ENCODE measurements at regions not wholly inside any gene's neighbourhood (a gene's known extent, or its start where the extent isn't known, plus 50 kb on each side); places are given as distances from the start of the nearest gene placed in this dataset.

DNA sequence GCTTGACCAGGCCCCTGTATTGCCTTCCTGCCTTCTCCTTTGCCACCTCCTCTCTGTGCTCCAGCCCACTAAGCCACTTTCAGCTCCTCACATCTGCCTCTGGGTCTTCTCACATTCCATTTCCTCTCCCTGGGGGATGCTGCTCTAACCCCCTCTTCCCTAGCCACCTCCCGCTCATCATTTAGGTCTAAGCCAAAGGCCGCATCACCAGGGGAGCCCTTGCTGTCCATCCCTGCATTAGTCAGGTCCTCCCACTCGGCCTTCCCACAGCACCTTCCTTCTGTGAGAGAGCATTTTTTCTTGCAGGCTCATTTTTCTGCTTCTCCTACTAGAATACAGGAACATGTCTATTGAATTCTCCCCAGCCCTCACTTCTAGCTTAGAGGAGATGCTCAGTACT lies 72.6 kb upstream of the GALNT10 start:
- no peak overlapping the region for H3K27ac ChIP-seq
- H3K9me3 ChIP-seq (ENCODE audit: low read depth, low read length): no peaks in the 10 kb centered on the region
- no peak for TF ChIP-seq EZH2 (IDR thresholded peaks at IDR 0.05)
- TF ChIP-seq FOXP2 (optimal IDR thresholded peaks at IDR 0.05; ENCODE audit: control extremely low read depth, extremely low read length, insufficient read depth): no peak
- no peak for TF ChIP-seq POLR2AphosphoS5 (IDR thresholded peaks at IDR 0.05; ENCODE audit: borderline replicate concordance, low read depth, low read length)
- H3K9ac ChIP-seq (ENCODE audit: insufficient read length): no peak overlapping the region
- H3K4me3 ChIP-seq: no peak overlapping the region
- no peaks in the 10 kb centered on the region for H3K36me3 ChIP-seq (ENCODE audit: insufficient read depth, low read length)
- DNase-seq (ENCODE audit: low read depth, low spot score): no peak

DNA sequence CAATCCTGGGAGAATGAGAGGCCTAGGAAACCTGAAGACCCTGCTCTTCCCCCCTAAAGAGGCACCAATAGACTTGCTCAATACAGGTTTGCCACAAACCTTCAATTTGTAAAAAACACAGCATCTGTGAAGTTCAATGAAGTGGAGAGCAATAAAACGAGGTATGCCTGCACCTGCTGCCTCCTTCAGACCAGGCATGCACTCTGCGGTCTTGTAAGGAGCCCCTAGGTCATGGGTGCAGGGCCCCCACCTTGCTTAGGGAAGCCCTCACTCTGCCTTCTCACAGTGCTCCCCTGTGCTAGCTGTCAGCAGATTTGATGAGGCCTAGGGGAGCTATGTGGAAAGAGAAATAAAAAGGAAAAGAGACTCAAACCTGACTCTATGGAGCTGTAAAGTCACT lies 72.1 kb upstream of the GALNT10 start:
- Histone ChIP-seq H3K4me3 (no peak overlapping the region), H3K36me3 (ENCODE audit: insufficient read depth, low read length) (no peaks in the 10 kb centered on the region), H3K27ac (no peak overlapping the region), H3K9ac (ENCODE audit: insufficient read length) (no peak overlapping the region), H3K9me3 (ENCODE audit: low read depth, low read length) (no peaks in the 10 kb centered on the region)
- DNase-seq (ENCODE audit: low read depth, low spot score): no peak
- TF ChIP-seq EZH2 (IDR thresholded peaks at IDR 0.05): no peak
- TF ChIP-seq POLR2AphosphoS5 (IDR thresholded peaks at IDR 0.05; ENCODE audit: borderline replicate concordance, low read depth, low read length): no peak
- TF ChIP-seq FOXP2 (optimal IDR thresholded peaks at IDR 0.05; ENCODE audit: control extremely low read depth, extremely low read length, insufficient read depth): no peak

DNA sequence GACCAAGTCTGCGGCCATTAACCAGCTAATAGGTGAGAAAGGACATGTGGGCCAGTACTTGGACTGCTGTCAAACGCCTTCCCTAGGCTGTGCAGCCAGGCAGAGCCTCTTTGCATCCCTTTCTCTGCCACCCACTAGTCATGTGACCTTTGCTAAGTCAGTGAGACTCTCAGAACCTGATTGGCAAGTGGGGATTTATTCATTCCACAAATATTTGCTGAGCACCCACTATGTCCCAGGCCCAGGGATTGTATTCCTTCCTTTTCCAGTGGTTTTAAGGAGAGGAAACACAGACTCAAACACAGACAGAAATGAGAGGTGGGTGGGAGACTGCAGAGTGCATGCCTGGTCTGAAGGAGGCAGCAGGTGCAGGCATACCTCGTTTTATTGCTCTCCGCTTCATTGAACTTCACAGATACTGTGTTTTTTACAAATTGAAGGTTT lies 71.6 kb upstream of the GALNT10 start:
- no peak for TF ChIP-seq POLR2AphosphoS5 (IDR thresholded peaks at IDR 0.05; ENCODE audit: borderline replicate concordance, low read depth, low read length)
- TF ChIP-seq FOXP2 (optimal IDR thresholded peaks at IDR 0.05; ENCODE audit: control extremely low read depth, extremely low read length, insufficient read depth): no peak
- no peak for TF ChIP-seq EZH2 (IDR thresholded peaks at IDR 0.05)
- Histone ChIP-seq H3K36me3 (ENCODE audit: insufficient read depth, low read length) (no peaks in the 10 kb centered on the region), H3K27ac (no peak overlapping the region), H3K9me3 (ENCODE audit: low read depth, low read length) (no peaks in the 10 kb centered on the region), H3K9ac (ENCODE audit: insufficient read length) (no peak overlapping the region), H3K4me3 (no peak overlapping the region)
- no peak for DNase-seq (ENCODE audit: low read depth, low spot score)

DNA sequence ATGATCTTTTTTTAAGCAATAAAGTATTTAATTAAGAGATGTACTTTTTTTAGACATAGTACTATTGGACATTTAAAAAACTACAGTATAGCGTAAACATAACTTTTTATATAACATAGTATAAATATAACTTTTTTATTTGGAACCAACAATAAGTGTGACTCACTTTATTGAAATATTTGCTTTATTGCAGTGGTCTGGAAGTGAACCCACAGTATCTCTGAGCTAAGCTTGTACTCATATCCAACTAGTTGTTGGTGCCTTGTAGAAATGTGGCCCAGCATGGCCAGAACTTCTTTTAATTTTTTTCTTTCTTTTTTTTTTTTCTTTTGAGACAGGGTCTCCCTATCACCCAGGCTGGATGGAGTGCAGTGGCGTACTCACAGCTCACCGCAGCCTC lies 61.5 kb upstream of the GALNT10 start:
- Histone ChIP-seq H3K36me3 (ENCODE audit: insufficient read depth, low read length) (no peaks in the 10 kb centered on the region), H3K27ac (no peak overlapping the region), H3K4me3 (no peak overlapping the region), H3K9ac (ENCODE audit: insufficient read length) (no peak overlapping the region), H3K9me3 (ENCODE audit: low read depth, low read length) (no peaks in the 10 kb centered on the region)
- TF ChIP-seq POLR2AphosphoS5 (IDR thresholded peaks at IDR 0.05; ENCODE audit: borderline replicate concordance, low read depth, low read length) (no peak), EZH2 (IDR thresholded peaks at IDR 0.05) (no peak), FOXP2 (optimal IDR thresholded peaks at IDR 0.05; ENCODE audit: control extremely low read depth, extremely low read length, insufficient read depth) (no peak)
- no peak for DNase-seq (ENCODE audit: low read depth, low spot score)

- no peak for TF ChIP-seq POLR2AphosphoS5 (IDR thresholded peaks at IDR 0.05; ENCODE audit: borderline replicate concordance, low read depth, low read length)
- no peak for TF ChIP-seq EZH2 (IDR thresholded peaks at IDR 0.05)
- TF ChIP-seq FOXP2 (optimal IDR thresholded peaks at IDR 0.05; ENCODE audit: control extremely low read depth, extremely low read length, insufficient read depth): no peak
- no peaks in the 10 kb centered on the region for H3K36me3 ChIP-seq (ENCODE audit: insufficient read depth, low read length)
- H3K27ac ChIP-seq: no peak overlapping the region
- no peak overlapping the region for H3K4me3 ChIP-seq
- H3K9me3 ChIP-seq (ENCODE audit: low read depth, low read length): no peaks in the 10 kb centered on the region
- H3K9ac ChIP-seq (ENCODE audit: insufficient read length): no peak overlapping the region
- DNase-seq (ENCODE audit: low read depth, low spot score): no peak
Measured at GRCh38 chr5:154129921-154130320, 60.6 kb upstream of the GALNT10 start.

DNA sequence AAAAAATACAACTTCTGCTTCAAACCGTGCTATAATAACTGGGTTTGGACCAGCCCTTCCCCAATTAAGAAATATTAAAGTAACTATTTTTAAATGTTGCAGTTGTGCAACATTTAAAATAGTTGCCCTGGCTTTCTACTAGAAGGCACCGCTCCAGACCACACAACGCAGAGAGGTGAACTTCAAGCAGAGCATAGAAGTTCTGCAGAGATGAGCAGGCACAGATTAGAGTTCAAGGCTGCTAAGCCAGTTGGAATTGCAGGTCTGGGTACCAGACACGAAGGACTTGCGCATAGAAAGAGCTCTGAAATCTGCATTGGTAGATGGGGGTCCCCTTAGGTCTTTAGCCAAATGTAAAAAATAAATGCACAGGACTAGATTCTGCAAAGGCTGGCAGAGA lies 58.7 kb upstream of the GALNT10 start:
- Histone ChIP-seq H3K36me3 (ENCODE audit: insufficient read depth, low read length) (no peaks in the 10 kb centered on the region), H3K4me3 (no peak overlapping the region), H3K9me3 (ENCODE audit: low read depth, low read length) (no peaks in the 10 kb centered on the region), H3K9ac (ENCODE audit: insufficient read length) (no peak overlapping the region), H3K27ac (no peak overlapping the region)
- DNase-seq (ENCODE audit: low read depth, low spot score): no peak
- TF ChIP-seq FOXP2 (optimal IDR thresholded peaks at IDR 0.05; ENCODE audit: control extremely low read depth, extremely low read length, insufficient read depth) (no peak), EZH2 (IDR thresholded peaks at IDR 0.05) (no peak), POLR2AphosphoS5 (IDR thresholded peaks at IDR 0.05; ENCODE audit: borderline replicate concordance, low read depth, low read length) (no peak)

- Histone ChIP-seq H3K9ac (ENCODE audit: insufficient read length) (no peak overlapping the region), H3K36me3 (ENCODE audit: insufficient read depth, low read length) (no peaks in the 10 kb centered on the region), H3K4me3 (no peak overlapping the region), H3K9me3 (ENCODE audit: low read depth, low read length) (no peaks in the 10 kb centered on the region), H3K27ac (no peak overlapping the region)
- peak; percentile 19 for TF ChIP-seq FOXP2 (optimal IDR thresholded peaks at IDR 0.05; ENCODE audit: control extremely low read depth, extremely low read length, insufficient read depth)
- no peak for TF ChIP-seq EZH2 (IDR thresholded peaks at IDR 0.05)
- DNase-seq (ENCODE audit: low read depth, low spot score): no peak
Measured at GRCh38 chr5:154132718-154133307, 57.7 kb upstream of the GALNT10 start.

DNA sequence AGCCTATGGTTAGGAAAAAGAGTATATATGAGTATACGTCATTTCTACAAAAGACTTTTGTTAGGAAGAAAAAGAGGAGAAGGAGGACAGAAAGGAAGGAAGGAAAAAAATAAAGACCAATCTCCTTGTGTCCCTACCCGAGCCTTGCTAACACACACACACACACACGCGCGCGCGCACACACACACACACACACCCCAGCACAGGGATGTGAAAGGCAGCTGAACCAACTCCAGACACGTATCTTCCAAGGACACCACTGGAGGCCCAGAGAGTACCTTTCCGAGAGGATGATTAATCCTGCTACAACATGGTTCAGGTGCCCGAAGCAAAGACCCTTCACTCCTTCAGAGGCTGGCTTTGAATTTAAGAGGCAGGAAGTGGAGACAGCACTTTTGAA lies 56.9 kb upstream of the GALNT10 start:
- TF ChIP-seq FOXP2 (optimal IDR thresholded peaks at IDR 0.05; ENCODE audit: control extremely low read depth, extremely low read length, insufficient read depth) (no peak), EZH2 (IDR thresholded peaks at IDR 0.05) (no peak), POLR2AphosphoS5 (IDR thresholded peaks at IDR 0.05; ENCODE audit: borderline replicate concordance, low read depth, low read length) (no peak)
- no peak overlapping the region for H3K9ac ChIP-seq (ENCODE audit: insufficient read length)

GRCh38 chr5:154134499-154134898 lies 56.0 kb upstream of the GALNT10 start:
- TF ChIP-seq FOXP2 (optimal IDR thresholded peaks at IDR 0.05; ENCODE audit: control extremely low read depth, extremely low read length, insufficient read depth): no peak
- H3K4me3 ChIP-seq: no peak overlapping the region
- no peak overlapping the region for H3K9ac ChIP-seq (ENCODE audit: insufficient read length)
- H3K27ac ChIP-seq: no peak overlapping the region
- H3K36me3 ChIP-seq (ENCODE audit: insufficient read depth, low read length): no peaks in the 10 kb centered on the region
- DNase-seq (ENCODE audit: low read depth, low spot score): no peak
- H3K9me3 ChIP-seq (ENCODE audit: low read depth, low read length): no peaks in the 10 kb centered on the region

More for the DNA sequence above, 56.9 kb upstream of the GALNT10 start:
- no peaks in the 10 kb centered on the region for H3K9me3 ChIP-seq (ENCODE audit: low read depth, low read length)
- no peak overlapping the region for H3K4me3 ChIP-seq
- DNase-seq (ENCODE audit: low read depth, low spot score): no peak
- no peaks in the 10 kb centered on the region for H3K36me3 ChIP-seq (ENCODE audit: insufficient read depth, low read length)
- H3K27ac ChIP-seq: no peak overlapping the region

Measured in SK-N-MC (cell line).